ENCODE measurements at regions not wholly inside any gene's neighbourhood (a gene's known extent, or its start where the extent isn't known, plus 50 kb on each side); places are given as distances from the start of the nearest gene placed in this dataset.

DNA sequence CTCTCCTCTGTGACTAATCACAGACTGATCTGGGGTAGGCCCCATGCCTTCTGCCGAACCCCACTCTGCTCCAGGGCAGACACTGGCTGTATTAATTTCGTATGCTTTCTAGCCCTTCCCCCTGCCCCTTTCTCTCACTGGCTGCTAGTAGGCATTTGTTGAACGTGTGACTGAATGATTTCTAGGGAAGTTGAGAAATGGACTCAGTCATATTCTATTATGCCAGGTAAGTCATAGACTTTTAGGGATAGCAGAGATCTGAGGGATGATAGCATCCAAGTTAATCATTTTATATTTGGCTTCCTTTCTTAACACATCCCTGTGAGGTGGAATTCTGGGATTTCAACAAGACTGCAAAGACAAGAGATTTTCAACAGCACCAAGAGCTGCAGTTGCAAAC is 166.4 kb downstream of the FGF9 start (continued):
- TF ChIP-seq ASH2L (IDR thresholded peaks at IDR 0.05; ENCODE audit: low read length) (no peak), SIX5 (IDR thresholded peaks at IDR 0.05; ENCODE audit: low read depth, low read length) (no peak)
